22Rv1 (cell line): ENCODE measurements at regions not wholly inside any gene's neighbourhood (a gene's known extent, or its start where the extent isn't known, plus 50 kb on each side); places are given as distances from the start of the nearest gene placed in this dataset.

Source experiments
- CTCF ChIP-seq: fragments of 450-650 bp; IDR thresholded peaks from 2 replicates; pipeline ENCODE4 v1.5.1; 2017; ENCODE audit warnings: mild to moderate bottlenecking
- ZFX ChIP-seq: fragments of 450-650 bp; IDR thresholded peaks from 2 replicates; pipeline ENCODE4 v1.6.1; 2017; ENCODE audit warnings: antibody characterized with exemption, borderline replicate concordance

GRCh38 chr5:143646961-143647360, 165.0 kb upstream of the HMHB1 start:
- TF ChIP-seq CTCF (no peak), ZFX (no peak)
